ENCODE measurements at regions not wholly inside any gene's neighbourhood (a gene's known extent, or its start where the extent isn't known, plus 50 kb on each side); places are given as distances from the start of the nearest gene placed in this dataset.
"Not testable (repeated sequence)": the region's sequence is repeated elsewhere in the genome, so short reads cannot be mapped to it uniquely, and the experiment has no call there.

DNA sequence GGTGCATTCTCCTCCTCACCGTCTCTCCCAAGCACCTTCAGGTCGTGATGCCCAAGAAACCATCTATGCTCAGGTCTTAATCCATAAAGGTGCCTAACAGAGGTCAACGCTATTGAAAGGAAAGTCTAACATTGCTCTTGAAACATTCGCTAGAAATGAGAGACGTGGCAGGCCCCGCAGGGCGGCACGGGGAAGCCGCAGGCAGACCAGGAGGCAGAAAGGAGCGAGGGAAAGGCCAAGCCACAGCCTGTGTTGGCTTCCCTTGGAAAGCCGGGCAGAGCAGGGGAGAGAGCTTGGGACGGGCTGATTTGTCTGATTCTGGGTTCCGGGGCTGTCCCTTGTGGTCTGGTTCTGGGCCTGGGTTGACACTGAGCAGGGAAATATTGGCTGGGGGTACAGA is 192.8 kb upstream of the ZNG1E start:
- TF ChIP-seq, protein P1, sequence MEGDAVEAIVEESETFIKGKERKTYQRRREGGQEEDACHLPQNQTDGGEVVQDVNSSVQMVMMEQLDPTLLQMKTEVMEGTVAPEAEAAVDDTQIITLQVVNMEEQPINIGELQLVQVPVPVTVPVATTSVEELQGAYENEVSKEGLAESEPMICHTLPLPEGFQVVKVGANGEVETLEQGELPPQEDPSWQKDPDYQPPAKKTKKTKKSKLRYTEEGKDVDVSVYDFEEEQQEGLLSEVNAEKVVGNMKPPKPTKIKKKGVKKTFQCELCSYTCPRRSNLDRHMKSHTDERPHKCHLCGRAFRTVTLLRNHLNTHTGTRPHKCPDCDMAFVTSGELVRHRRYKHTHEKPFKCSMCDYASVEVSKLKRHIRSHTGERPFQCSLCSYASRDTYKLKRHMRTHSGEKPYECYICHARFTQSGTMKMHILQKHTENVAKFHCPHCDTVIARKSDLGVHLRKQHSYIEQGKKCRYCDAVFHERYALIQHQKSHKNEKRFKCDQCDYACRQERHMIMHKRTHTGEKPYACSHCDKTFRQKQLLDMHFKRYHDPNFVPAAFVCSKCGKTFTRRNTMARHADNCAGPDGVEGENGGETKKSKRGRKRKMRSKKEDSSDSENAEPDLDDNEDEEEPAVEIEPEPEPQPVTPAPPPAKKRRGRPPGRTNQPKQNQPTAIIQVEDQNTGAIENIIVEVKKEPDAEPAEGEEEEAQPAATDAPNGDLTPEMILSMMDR (IDR thresholded peaks at IDR 0.05; ENCODE audit: low read depth, low read length, poor library complexity, severe bottlenecking), result not testable (repeated sequence)
- not testable (repeated sequence) for TF ChIP-seq EZH2phosphoT487 (IDR thresholded peaks at IDR 0.05; ENCODE audit: borderline replicate concordance, low read length)
